ENCODE measurements at regions not wholly inside any gene's neighbourhood (a gene's known extent, or its start where the extent isn't known, plus 50 kb on each side); places are given as distances from the start of the nearest gene placed in this dataset.
"Not testable (repeated sequence)": the region's sequence is repeated elsewhere in the genome, so short reads cannot be mapped to it uniquely, and the experiment has no call there.

DNA sequence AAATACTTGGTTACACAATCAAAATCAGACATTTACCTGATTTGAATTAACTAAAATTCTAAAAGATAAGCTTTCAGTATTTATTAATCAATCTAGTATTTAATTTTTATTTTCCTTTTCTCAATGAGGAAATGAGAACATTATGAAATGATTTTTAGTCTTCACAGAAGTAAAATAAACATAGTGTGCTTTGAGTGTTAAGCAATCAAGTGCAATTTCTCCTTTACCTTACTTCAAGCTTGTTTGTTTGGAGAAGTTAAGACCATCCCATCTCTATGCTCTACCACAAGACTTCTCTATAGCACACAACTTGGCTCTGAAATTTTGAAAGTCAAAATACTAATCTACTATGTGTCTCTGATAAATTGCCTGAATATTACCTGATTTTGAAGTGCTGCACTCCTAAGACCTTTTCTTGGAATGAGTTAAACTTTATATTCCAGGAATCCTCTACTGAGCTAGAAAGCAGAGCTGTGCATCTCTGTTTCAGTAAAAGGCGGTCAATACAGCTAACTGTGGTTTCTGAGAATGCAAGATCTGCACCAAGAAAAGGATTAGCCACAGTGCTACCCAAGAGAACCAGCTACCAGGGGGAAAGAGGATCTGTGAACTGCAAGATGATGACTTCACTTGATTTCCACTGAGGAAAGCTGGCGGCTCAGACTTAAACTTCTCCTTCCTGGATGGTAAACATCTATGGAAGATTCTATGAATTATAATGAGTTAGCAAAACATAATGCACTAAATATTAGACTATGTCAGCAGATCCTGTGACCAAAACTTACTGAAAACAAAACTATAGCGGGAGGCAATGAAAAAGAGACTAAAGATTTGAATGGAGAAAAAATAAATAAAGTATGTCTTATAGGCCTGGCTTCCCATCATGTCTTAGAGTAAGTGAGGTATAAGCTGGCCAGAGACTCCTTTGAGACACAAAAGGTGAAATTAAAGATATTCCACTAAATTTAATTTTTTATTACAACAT, 358.7 kb downstream of the TUBA3C start:
- not testable (repeated sequence) for TF ChIP-seq POLR2AphosphoS5, EP300, POLR2A, CTCF (IDR thresholded peaks at IDR 0.05)
